Progenitor cell of endocrine pancreas (in vitro differentiated cells): ENCODE measurements at regions not wholly inside any gene's neighbourhood (a gene's known extent, or its start where the extent isn't known, plus 50 kb on each side); places are given as distances from the start of the nearest gene placed in this dataset.
"Not testable (repeated sequence)": the region's sequence is repeated elsewhere in the genome, so short reads cannot be mapped to it uniquely, and the experiment has no call there.

Experiments
- DNase-seq: peaks from one replicate; pipeline ENCODE4 v3.0.0; 2021; ENCODE audit warnings: low spot score; ENCODE audit not compliant: unreplicated experiment
- H3K27ac Mint-ChIP-seq: 2 replicates; pipeline ENCODE4 v1.8.0; 2021; ENCODE audit warnings: mild to moderate bottlenecking, moderate library complexity, mixed read lengths
- H3K27me3 Mint-ChIP-seq: 2 replicates; pipeline ENCODE4 v1.8.0; 2021; ENCODE audit warnings: mixed read lengths
- H3K36me3 Mint-ChIP-seq: 2 replicates; pipeline ENCODE4 v1.8.0; 2022; ENCODE audit warnings: mixed read lengths; ENCODE audit not compliant: insufficient read depth
- H3K4me1 Mint-ChIP-seq: 2 replicates; pipeline ENCODE4 v1.8.0; 2021; ENCODE audit warnings: low read depth, mixed read lengths
- H3K4me3 Mint-ChIP-seq: 2 replicates; pipeline ENCODE4 v1.8.0; 2021; ENCODE audit warnings: low read depth, mild to moderate bottlenecking, moderate library complexity, mixed read lengths
- H3K9me3 Mint-ChIP-seq: 2 replicates; pipeline ENCODE4 v1.8.0; 2021; ENCODE audit warnings: low read depth, mixed read lengths
- CTCF ChIP-seq: fragments of 200-600 bp; sonication (generic); IDR thresholded peaks from one replicate; pipeline ENCODE4 v1.5.0; 2021; ENCODE audit warnings: antibody characterized with exemption, mild to moderate bottlenecking; ENCODE audit not compliant: unreplicated experiment

GRCh38 chr7:65302883-65303282, 70.8 kb upstream of the ZNF92 start:
- H3K4me3 Mint-ChIP-seq: no peak overlapping the region
- H3K4me1 Mint-ChIP-seq: peaks cover 6% of the 10 kb centered on the region
- no peaks in the 10 kb centered on the region for H3K9me3 Mint-ChIP-seq
- H3K27ac Mint-ChIP-seq: no peak overlapping the region
- no peak for TF ChIP-seq CTCF
- H3K36me3 Mint-ChIP-seq: no peaks in the 10 kb centered on the region
- DNase-seq: no peak
- no peaks in the 10 kb centered on the region for H3K27me3 Mint-ChIP-seq

GRCh38 chr7:65301007-65301406, 72.6 kb upstream of the ZNF92 start:
- H3K4me1 Mint-ChIP-seq: peaks cover 6% of the 10 kb centered on the region

GRCh38 chr7:65295409-65295808, 78.2 kb upstream of the ZNF92 start:
- Mint-ChIP-seq H3K27me3 (no peaks in the 10 kb centered on the region), H3K9me3 (peaks cover 7% of the 10 kb centered on the region)

More at GRCh38 chr7:65301007-65301406, 72.6 kb upstream of the ZNF92 start:
- Mint-ChIP-seq H3K36me3 (no peaks in the 10 kb centered on the region), H3K27me3 (no peaks in the 10 kb centered on the region), H3K9me3 (no peaks in the 10 kb centered on the region), H3K4me3 (no peak overlapping the region), H3K27ac (no peak overlapping the region)
- TF ChIP-seq CTCF: no peak
- no peak for DNase-seq

GRCh38 chr7:65290340-65290739, 83.3 kb upstream of the ZNF92 start:
- not testable (repeated sequence) for H3K36me3 Mint-ChIP-seq, H3K4me1 Mint-ChIP-seq, H3K4me3 Mint-ChIP-seq, H3K27ac Mint-ChIP-seq, H3K9me3 Mint-ChIP-seq, DNase-seq, H3K27me3 Mint-ChIP-seq

More at GRCh38 chr7:65295409-65295808, 78.2 kb upstream of the ZNF92 start:
- H3K4me1 Mint-ChIP-seq: peaks cover 3% of the 10 kb centered on the region
- no peak for DNase-seq
- H3K36me3 Mint-ChIP-seq: peaks cover 3% of the 10 kb centered on the region
- no peak overlapping the region for H3K27ac Mint-ChIP-seq
- no peak overlapping the region for H3K4me3 Mint-ChIP-seq
- TF ChIP-seq CTCF: no peak

- no peak for TF ChIP-seq CTCF
- no peak for DNase-seq
- peaks cover 6% of the 10 kb centered on the region for H3K36me3 Mint-ChIP-seq
- H3K9me3 Mint-ChIP-seq: peaks cover 10% of the 10 kb centered on the region
- no peak overlapping the region for H3K27ac Mint-ChIP-seq
- no peaks in the 10 kb centered on the region for H3K27me3 Mint-ChIP-seq
- no peaks in the 10 kb centered on the region for H3K4me1 Mint-ChIP-seq
- no peak overlapping the region for H3K4me3 Mint-ChIP-seq
These were observed 86.6 kb upstream of the ZNF92 start for GRCh38 chr7:65287023-65287422.

GRCh38 chr7:65285906-65286864, 87.5 kb upstream of the ZNF92 start:
- Mint-ChIP-seq H3K27ac (peak overlapping the region; percentile 8), H3K4me1 (no peaks in the 10 kb centered on the region)

GRCh38 chr7:65285241-65285640, 88.4 kb upstream of the ZNF92 start:
- H3K4me1 Mint-ChIP-seq, DNase-seq, H3K27ac Mint-ChIP-seq, H3K27me3 Mint-ChIP-seq, H3K4me3 Mint-ChIP-seq: not testable (repeated sequence)
- peaks cover 17% of the 10 kb centered on the region for H3K9me3 Mint-ChIP-seq
- peaks cover 12% of the 10 kb centered on the region for H3K36me3 Mint-ChIP-seq

More at GRCh38 chr7:65285906-65286864, 87.5 kb upstream of the ZNF92 start:
- DNase-seq: no peak
- no peak overlapping the region for H3K4me3 Mint-ChIP-seq
- peaks cover 16% of the 10 kb centered on the region for H3K9me3 Mint-ChIP-seq
- H3K27me3 Mint-ChIP-seq: no peaks in the 10 kb centered on the region
- H3K36me3 Mint-ChIP-seq: peaks cover 12% of the 10 kb centered on the region
- TF ChIP-seq CTCF: no peak
